Activated T-cell treated with anti-CD3 and anti-CD28 coated beads for 48 hours (primary cell): ENCODE measurements at regions not wholly inside any gene's neighbourhood (a gene's known extent, or its start where the extent isn't known, plus 50 kb on each side); places are given as distances from the start of the nearest gene placed in this dataset.

Source experiments
- DNase-seq: peaks from one replicate; pipeline ENCODE4 v3.0.0-alpha.2; 2020; ENCODE audit warnings: low read depth

DNA sequence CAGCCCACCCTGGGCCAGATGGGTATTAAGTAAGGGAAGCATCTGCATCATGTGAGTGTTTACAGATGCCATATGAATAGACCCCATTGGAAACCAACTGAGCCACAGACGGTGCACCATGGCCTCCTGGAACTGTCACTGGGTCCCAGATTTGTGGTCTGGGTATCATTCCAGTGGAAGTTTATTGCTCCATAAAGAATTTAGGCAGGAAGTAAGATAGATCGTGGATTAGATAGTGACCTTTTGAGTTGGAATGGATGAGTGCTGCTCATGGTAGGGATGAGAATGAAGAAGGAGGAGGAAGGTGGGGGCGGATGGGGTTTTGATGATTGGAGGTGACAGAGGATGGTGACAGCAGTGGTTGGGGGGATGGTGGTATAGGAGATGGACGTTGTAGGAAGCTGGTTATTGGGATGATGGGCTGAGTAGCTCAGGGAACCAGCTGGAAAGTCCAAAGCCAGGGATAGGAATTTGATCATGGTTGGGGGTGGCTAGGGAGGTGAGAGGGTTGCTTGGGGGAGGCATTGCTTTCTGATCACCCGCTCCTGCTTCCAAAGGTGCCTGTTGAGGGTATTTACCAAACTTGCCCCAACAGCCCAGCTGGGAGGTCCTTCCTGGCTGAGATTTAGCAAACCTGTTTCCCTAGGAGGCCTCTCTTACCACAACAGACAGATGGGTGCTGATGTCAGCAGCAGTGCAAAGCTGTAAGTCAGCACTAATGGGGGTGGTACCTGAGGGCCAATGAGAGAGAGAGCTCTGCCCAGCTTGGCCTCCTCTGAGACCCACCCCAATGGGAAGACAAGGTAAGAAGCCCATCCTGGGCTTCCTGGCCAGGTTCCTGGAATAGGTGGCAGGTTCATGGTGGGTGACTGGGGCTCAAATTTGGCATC lies 78.0 kb downstream of the VEGFA start:
- no peak for DNase-seq

DNA sequence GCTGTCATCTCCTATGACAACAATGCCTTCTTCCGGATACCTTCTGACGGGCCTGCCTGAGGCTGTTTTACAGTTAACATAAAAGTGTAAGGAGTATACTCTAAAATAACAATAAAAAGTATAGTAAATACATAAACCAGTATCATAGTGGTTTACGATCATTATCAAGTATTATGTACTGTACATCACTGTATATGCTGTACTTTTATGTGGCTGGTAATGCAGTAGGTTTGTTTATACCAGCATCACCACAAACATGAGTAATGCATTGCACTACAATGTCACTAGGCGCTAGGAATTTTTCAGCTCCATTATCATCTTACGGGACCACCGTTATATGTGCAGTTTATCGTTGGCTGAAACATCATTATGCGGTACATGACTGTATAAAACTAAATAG lies 76.5 kb downstream of the VEGFA start:
- DNase-seq: no peak

DNA sequence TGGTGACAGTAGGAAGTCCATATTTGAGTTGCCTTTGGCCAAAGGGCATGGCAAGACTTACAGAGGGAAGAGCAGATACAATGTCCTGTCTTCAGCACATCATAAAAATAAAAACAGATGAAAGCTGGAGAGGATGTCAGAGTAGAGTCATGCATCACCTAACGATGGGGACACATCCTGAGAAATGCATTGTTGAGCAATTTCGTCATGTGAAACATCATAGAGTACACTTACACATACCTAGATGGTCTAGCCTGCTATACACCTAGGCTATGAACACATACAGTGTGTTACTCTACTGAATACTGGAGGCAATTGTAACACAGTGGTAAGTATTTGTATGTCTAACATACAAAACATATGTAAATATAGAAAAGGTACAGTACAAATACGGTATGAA lies 75.6 kb downstream of the VEGFA start:
- DNase-seq: no peak

DNA sequence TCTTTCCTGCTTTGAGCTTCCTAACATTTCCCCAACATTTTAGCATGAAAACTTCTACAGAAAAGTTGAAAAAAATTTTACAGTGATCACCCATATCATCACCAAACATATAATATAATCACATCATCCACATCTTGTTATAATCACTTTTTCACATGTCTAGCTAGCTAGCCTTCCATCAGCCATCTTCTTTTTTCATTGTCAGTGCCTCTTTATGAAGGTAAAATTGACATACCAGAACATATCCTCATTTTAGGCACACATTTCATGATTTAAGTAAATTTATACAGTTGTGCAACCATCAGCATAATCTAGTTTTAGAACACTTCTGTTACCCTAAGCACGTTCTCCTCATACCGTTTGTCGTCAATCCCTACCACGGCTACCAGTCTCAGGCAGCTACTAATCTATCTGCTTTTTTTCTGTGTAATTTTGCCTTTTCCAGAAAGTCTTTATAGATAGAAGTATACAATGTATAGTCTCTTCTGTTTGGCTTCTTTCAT lies 73.7 kb downstream of the VEGFA start:
- no peak for DNase-seq

DNA sequence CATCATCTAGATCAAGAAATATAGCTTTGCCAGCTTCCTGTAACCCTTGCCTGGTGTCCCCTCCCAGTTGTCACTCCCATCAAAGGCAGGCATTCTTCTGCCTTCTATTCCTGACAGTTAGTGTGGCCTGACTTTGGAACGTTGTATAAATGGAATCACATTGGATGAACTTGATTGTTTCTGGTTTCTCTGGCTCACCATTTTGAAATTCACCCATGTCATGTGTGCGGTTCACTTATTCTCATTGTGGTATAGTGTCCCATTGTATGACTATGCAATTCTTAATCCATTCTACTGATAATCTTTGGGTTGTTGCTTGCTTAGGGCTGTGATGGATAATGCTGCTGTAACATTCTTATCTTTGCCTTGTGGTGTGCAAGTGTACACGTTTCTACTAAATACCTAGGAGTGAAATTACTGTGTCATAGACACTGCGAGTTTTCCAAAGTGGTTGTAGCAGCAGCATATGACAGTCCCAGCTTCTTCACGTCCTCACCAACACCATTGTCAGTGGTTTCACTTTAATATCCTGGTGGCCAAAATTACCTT lies 73.2 kb downstream of the VEGFA start:
- DNase-seq: no peak

DNA sequence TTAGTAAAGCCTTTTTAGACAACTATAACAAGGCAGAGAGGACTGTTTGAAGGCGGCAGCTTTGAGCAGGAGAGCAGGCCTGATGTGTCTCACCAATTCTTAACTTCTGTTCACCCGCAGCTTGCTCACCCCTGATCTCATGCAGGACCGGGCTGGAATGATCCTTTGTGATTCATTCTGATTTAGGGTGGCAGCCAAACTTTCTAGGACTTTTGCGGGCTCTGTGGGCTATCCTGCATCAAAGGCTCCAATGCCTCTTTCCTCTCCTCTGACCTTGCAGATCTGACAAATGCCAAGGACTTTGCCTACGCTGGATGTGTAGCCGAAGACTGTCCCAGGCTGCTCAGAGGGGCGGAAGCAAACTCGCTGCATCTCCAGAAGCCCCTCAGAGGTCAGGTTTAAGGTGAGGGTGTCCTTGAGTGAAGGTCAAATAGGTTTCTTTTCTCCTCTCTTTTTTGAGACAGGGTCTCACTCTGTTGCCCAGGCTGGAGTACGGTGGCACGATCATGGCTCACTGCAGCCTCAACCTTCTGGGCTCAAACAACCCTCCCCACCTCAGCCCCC lies 72.3 kb downstream of the VEGFA start:
- DNase-seq: no peak

DNA sequence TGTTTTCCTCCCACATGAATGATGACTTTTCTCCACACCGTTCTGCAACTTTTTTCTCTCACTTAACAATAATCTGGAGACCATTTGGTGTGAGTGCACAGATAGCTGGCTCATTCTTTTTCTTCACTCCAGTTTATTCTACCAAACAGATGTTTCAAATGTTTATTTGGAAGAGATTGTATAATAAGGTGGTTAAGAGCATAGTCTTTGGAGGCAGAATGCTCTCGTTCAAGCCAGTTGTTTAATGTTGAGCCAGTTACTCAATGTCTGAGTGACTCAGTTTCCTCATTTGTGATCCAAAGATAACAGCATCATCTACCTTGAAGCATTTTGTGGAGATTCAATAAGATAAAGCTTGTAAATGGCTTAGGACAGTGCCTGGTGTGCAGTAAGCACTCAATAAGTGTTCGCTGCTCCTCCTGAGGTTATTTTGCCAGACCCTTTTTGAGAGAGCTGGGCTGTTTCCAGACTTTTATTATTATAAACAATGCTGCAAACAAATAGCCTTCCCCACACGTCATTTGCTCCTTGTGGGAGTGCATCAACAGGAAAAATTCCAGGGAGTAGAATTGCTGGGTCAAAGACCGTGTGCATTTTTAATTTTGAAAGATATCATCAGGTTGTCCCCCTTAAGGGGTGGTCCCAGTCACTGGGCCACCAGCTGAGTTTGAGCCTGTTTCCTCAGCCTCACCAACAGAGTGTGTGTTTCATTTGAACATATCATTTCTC lies 70.6 kb downstream of the VEGFA start:
- no peak for DNase-seq

DNA sequence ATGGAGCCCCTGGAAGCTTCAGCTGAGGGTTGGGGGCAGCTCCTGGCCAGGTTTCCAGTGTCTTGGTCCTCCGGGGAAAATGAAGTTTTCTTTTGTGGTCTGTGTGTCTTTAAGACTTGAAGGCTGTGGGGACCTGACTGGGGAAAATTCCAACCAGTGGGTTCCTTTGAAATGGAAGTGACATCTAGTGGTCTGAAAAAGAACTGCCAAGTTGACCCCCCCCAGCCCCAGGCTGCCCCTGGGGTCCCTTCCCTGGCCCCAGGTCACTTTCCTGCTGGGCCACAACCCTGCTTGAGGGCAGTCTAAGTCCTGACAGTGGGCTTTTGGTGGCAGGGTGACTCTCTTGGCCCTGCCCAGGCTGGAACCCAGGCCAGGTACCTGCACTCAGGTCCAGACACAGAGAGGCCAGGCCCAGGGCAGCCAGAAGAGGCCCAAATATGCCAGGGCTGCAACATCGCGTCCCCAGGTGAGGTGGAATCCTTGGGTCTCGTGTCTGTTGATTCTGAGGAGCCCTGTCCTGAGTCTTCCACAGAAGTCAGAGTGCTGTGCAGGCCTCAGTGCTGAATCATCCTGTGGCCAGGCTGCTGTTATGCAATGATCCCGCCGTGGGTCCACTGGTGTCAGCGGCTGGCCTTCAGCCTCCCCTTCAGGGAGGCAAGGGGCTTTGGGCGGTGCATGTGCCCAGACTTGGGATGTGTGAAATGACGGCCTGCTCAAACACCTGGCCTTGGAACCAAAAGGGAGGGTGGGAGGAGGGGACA lies 68.4 kb downstream of the VEGFA start:
- DNase-seq: no peak

DNA sequence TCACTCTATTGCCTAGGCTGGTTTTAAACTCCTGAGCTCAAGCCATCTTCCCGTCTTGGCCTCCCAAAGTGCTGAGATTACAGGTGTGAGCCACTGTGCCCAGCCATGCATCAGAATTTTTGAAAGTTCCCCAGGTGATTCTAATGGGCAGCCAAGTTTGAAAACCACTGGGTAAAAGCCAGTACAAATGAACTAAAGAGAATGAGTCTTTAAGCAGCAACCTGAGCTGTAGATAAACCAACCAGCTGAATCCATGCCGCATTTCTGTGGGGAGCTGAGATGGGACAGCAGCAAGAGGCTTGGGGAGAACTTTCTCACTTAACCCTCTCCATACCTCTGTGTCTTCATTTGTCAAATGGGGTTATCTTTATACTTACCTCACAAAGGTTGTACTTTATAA lies 67.5 kb downstream of the VEGFA start:
- DNase-seq: no peak

DNA sequence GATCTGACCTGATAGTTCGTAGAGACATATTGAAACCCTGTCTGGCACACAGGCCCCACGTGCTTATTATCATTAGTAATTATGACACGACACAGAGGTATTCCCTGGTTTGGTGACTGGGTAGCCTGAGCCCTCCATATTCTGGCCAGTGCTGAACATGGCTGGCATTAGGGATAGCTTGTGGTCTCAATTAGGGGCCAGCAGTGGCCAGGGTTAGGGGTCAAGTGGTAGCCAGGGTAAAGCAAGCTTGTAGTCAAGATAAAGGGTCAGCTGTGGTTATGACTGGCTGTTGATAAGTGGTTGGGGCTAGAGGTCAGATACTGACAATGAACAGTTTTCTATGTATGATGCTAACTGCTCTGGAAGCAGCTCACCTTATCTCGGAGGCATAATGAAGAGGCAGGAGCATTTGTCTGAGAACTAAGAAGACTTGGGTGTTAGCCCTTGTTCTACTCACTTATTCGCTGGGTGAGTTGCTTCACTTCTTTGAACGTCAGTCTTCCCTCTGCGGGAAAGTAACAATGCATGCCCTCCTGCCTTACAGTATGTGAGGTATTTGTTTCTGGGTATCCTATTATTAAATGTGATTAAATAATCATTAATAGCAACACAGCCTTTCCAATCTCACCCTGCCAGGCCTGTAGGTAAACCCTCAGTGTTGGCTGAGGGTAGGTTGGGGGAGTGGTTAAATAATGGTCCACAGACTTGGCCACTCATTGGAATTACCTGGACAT lies 66.7 kb downstream of the VEGFA start:
- DNase-seq: no peak
